GM21515 (cell line): ENCODE measurements at regions not wholly inside any gene's neighbourhood (a gene's known extent, or its start where the extent isn't known, plus 50 kb on each side); places are given as distances from the start of the nearest gene placed in this dataset.
"Not testable (repeated sequence)": the region's sequence is repeated elsewhere in the genome, so short reads cannot be mapped to it uniquely, and the experiment has no call there.

ENCODE experiments used
- ATAC-seq: cut with Tn5 transposase; IDR thresholded peaks from one replicate; pipeline ENCODE4 v1.9.1; 2021; ENCODE audit not compliant: unreplicated experiment

GRCh38 chr11:34795641-34796040 is 120.5 kb downstream of the APIP start:
- ATAC-seq, result no peak

- no peak for ATAC-seq
Measured at GRCh38 chr11:34794696-34795095, 121.5 kb downstream of the APIP start.

- no peak for ATAC-seq
Measured at GRCh38 chr11:34793666-34794065, 122.5 kb downstream of the APIP start.

GRCh38 chr11:34792814-34793258 is 123.3 kb downstream of the APIP start:
- ATAC-seq, result no peak

- ATAC-seq, result no peak
Measured at GRCh38 chr11:34791780-34792542, 124.2 kb downstream of the APIP start.

- ATAC-seq, result no peak
Measured at GRCh38 chr11:34790620-34791019, 125.6 kb downstream of the APIP start.

- ATAC-seq, result no peak
Measured at GRCh38 chr11:34789196-34789834, 126.9 kb downstream of the APIP start.

- no peak for ATAC-seq
Measured at GRCh38 chr11:34788642-34789041, 127.5 kb downstream of the APIP start.

- no peak for ATAC-seq
Measured at GRCh38 chr11:34787895-34788294, 128.3 kb downstream of the APIP start.

GRCh38 chr11:34787348-34787747 is 128.8 kb downstream of the APIP start:
- ATAC-seq, result no peak

GRCh38 chr11:34784318-34784841 is 131.8 kb downstream of the APIP start:
- ATAC-seq, result no peak

GRCh38 chr11:34783816-34784317 is 132.3 kb downstream of the APIP start:
- no peak for ATAC-seq

- not testable (repeated sequence) for ATAC-seq
Measured at GRCh38 chr11:34781826-34782225, 134.4 kb downstream of the APIP start.

GRCh38 chr11:34775417-34775888 is 140.7 kb downstream of the APIP start:
- no peak for ATAC-seq

- no peak for ATAC-seq
Measured at GRCh38 chr11:34774604-34775003, 141.6 kb downstream of the APIP start.

GRCh38 chr11:34773826-34774225 is 142.4 kb downstream of the APIP start:
- ATAC-seq, result no peak

GRCh38 chr11:34773211-34773610 is 143.0 kb downstream of the APIP start:
- ATAC-seq, result no peak

GRCh38 chr11:34770111-34770510 is 146.1 kb downstream of the APIP start:
- no peak for ATAC-seq

GRCh38 chr11:34769224-34769623 is 147.0 kb downstream of the APIP start:
- no peak for ATAC-seq

- ATAC-seq, result not testable (repeated sequence)
Measured at GRCh38 chr11:34762625-34763024, 141.7 kb downstream of the EHF start.

- ATAC-seq, result no peak
Measured at GRCh38 chr11:34758262-34758661, 137.4 kb downstream of the EHF start.

GRCh38 chr11:34757026-34757451 is 136.1 kb downstream of the EHF start:
- ATAC-seq, result no peak
